Stimulated activated CD4-positive, alpha-beta T cell treated with anti-CD3 and anti-CD28 coated beads, Interleukin-1b, Interleukin-23, amount 100 ng/mL, for 1 hour (primary cell): ENCODE measurements at regions not wholly inside any gene's neighbourhood (a gene's known extent, or its start where the extent isn't known, plus 50 kb on each side); places are given as distances from the start of the nearest gene placed in this dataset.
"Not testable (repeated sequence)": the region's sequence is repeated elsewhere in the genome, so short reads cannot be mapped to it uniquely, and the experiment has no call there.

ENCODE experiments used
- DNase-seq, 2 donors: peaks; one replicate each; pipeline ENCODE4 v3.0.0-alpha.2; 2020; ENCODE audit warnings: low read depth in 2 of 2

DNA sequence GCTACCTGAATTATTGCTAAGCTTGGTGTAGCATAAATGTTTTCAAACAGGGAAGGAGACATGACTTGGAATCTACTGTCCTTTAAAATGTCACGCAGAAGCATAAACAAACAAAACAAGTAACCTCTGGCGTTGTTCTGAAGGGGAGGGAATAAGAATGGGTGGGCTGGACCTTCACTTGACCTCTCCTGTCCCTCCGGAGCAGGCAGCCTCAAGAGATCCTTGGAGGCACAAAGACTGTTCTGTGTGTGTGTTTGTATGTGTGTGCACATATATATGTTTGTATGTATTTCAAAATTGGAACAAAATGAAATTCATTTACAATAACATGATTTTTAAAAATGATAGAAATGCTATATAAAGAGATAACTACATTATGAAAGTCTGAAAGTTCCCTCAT lies 91.3 kb upstream of the DCLK2 start:
- no peak for DNase-seq

DNA sequence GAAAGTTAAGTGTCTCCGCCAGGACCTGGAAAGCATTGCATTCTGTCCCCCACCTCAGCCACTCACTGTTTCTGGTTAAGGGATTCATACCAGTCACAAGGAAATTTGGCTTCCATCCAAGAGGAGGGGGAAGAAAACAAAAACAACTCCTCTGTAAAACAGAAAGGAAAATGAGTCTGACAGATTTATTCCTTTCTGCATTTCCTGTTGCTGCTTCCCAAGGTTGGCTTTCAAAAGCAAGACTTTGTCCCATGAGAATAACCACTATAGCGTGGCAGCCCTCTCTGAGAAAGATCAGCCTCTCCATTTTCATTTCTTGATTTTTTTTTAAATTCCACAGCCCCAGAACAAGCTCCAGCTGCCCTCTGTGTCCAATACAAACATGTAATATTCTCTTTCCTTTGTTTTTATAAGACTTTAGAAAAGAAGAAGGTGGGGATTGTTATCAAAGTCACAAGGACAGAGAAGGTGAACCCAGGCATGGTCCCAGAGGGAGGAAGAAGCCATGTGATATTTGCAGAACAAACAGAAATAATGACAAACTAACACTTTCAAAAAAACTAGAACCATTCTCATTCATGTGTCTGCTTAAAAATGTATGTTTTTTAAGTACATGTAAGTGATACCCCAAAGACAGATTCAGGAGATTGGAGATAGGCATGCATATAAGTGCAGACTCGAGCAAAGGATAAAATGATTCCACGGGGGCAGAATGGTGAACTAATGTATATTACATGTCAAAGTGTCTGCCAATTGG lies 90.7 kb upstream of the DCLK2 start:
- DNase-seq, result no peak

DNA sequence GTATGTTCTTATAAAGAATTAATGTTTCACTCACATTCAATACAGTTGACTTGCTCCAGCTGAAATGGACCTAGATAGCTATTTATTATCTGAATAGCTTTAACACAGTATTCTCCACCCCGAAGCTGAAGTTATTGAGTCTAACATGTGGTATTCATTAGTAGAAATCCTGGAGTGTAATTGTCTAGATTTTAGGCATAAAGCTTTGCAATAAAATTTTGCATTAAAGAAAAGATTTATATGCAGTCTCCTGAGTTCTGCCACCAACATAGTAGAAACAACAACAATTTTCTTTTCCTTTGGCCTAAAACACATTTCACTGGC lies 90.2 kb upstream of the DCLK2 start:
- DNase-seq, result no peak

DNA sequence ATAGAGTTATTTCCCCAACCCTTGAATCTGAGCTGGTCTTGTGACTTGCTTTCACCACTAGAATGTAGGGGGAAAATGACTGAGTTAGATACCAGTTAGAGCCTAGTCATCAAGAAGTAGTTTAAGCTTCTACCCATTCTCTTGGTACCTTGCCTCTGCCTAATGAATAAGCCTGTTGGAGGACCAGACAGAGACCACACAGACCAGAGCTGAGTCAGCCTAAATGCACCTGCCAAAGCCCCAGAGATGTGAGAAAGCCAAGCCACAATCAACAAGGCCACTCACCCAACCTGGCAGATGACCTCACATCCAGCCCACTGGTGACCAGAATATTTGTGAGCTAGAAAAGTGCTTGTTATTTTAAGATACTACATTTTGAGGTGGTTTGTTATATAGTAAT lies 85.2 kb upstream of the DCLK2 start:
- no peak for DNase-seq

DNA sequence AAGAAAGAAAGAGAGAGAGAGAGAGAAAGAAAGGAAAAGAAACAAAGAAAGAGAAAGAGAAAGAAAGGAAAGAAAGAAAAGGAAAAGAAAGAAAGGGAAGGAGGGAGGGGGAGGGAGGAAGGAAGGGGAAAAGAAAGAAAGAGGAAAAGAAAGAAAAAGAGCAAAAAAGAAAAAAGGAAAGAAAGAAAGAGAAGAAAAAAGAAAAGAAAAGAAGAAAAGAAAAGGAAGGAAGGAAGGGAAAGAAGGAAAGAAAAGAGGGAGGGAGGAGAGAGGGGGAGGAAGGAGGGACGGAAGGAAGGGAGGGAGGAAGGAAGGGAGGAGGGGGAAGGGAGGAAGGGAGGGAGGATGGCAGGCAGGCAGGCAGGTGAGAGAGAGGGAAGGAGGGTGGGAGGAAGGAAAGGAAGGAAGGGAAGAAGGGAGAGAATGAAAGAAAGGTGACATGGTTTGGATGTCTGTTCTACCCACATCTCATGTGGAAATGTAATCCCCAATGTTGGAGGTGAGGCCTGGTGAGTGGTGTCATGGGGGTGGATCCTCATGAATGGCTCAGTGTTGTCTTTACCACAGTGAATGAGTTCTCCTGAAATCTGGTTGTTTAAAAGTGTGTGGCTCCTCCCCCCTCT lies 83.0 kb upstream of the DCLK2 start:
- DNase-seq, result no peak

DNA sequence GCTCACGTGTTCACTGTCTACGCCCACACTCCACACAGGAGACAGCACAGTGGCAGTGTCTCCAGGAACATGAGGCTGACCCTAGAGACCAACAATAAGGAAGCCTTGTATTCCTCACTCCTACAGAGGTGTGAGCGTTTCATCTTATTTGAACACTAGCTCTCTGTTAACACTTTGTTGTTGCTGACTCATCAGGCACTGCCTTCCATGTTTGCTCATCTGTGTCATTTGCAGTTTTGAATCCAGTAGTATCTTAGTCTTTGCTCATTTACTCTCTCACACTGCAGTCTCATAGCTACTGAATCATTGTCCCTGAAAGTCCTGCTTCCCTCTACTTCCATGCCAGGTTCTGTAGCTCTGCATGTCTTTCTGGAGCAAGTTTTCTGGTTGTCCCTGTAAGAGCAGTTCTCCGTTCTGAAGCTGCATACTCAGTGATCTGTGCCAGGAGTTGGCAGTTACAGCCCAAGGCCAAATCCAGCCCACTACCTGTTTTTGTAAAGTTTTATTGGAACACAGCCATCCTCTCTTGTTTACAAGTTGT lies 80.3 kb upstream of the DCLK2 start:
- no peak for DNase-seq

DNA sequence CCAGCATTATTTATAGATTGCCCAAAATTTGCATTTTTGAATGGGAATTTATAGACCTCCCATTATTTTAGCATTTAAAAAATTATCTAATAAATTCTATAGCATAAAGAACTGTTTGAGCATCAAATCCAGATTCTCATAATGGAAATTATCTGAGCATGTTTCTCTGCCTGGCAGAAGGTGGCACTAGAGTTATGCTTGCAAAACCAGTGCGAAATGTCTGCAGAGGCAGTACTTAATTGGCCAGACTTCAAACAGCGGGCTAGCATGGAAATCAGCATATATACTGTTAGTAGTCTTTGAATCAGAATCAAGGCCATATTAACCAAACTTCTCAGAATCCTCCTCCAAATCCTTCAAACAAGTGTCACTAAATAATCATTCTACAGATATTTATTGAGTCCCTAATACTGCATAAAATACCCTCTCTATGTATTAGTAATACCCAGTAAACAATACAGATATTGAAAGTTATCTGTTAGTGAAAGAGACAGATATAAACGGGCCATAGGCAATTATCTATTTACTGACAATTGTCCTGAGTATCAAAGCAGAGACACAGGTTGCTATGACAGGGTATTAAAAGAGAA lies 78.7 kb upstream of the DCLK2 start:
- DNase-seq, result no peak

DNA sequence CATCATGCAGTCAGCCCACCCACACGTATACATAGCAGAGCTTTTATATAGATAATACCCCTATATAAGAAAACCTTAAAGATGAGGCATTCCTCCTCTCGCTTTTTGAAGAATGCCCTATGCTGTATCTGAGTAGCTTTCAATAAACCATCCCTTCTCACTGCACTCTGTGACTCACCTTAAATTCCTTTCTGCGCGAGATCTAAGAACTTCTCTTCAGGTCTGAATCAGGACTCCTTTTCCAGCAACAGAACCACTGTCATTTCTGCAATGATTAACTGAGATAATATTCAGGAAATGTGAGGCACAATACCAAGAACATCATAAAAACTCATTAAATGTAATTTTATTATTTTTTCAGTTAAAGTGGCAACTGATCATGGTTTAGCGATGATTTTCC lies 76.4 kb upstream of the DCLK2 start:
- no peak for DNase-seq

DNA sequence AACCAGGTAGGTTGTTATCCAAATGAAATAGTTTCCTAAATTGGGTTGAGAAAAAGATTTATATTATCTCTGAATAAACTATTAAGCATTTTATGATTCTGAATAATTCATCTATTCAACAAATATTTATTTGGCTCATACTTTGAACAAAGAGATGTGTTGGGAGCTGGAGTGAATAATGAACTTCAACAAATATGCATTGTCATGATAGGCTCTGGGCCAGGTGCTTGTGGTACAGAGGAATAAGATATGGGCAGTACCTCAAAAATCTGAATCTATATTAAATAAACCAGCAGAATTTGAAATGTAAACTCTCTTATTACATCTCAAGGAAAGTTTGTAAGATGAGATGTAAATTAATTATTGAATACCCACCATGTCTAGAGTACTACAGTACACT lies 75.7 kb upstream of the DCLK2 start:
- DNase-seq, result no peak

DNA sequence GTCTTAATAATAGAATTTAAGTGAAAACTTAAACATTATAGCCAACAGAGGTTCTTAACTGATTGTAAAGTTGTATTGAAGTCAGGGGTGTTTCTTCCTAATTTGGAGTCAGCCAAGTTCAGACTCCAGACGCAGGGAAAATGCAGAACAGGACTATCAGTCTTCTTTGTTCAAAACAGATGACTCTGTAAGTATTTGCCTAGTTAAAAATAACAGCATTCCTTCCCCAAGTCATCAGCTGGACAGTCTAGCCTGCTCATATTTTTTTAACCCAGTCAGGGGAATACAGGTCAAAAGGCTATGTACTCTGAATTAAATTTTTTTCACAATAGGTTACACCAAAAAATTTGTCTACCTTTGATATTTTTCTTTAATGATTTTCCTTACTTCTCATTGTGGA lies 73.8 kb upstream of the DCLK2 start:
- no peak for DNase-seq

DNA sequence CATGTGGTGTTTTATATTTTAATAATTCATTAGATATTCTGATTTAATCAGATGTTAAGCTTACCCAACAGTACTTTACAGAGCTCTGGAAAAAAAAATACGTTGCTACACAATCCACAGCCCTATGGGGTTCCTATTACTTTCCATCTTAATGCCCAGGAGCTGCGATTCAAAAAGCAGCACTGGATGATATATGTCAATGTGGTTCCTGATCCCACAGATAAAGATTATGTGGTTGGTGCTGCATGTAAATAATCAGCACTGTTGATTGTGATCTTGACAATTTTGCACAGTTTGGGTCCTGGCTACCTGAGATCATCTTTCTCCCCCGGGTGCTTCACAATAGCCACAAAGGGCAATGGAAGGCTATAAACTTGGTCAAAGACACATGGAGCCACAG lies 72.7 kb upstream of the DCLK2 start:
- no peak for DNase-seq

DNA sequence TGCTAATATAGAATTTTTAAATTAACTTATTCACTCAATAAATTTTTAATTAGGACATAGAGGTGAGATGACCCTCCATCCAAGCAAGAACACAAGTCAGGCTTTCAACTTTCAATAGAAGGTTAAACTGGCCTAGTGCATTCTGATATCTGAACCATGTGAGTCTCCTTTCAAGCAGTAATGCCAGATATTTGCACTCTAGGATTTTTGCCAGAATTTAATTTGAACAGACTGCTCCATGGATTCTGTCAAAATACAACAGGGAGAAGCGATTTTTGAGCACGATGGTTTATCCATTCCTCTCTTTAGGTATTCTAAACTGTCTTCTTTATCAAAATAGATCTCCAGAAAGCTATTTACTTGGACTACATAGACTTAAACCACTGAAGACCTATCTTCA lies 72.0 kb upstream of the DCLK2 start:
- DNase-seq, result no peak

DNA sequence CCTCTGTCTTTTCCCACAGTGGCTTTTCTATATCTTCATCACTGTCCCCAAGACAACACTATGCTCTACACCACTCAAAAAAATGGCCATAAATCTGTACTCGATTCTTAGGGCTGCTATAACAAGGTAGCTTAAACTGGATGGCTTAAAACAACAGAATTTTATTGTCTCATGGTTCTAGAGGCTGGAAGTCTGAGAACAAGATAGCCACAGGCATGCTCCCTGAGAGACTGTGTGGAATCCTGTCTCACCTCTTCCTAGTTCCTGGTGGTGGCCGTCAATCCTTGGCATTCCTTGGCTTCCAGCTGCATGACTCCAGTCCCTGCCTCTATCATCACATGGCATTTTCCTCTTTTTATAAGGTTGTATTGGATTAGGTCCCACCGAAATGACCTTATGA lies 70.7 kb upstream of the DCLK2 start:
- DNase-seq, result no peak

DNA sequence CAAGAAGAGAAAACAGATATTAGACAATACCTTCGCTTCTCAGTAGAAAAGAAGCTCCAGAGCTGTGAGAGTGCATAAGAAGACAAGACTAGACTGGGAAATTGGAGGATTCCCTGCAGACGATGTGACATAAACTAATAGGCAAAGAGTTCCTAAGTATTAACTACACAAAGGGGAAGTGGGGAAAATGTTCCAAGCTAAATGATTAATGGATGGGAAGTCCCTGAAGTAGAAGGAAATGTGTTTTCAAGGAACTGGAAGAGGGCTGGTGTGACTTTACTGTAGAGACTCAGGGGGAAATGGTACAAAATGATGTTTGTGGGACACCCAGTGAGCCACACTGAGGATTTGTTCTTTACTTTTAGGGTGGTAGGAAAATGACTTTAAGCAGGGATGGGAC lies 69.7 kb upstream of the DCLK2 start:
- no peak for DNase-seq

DNA sequence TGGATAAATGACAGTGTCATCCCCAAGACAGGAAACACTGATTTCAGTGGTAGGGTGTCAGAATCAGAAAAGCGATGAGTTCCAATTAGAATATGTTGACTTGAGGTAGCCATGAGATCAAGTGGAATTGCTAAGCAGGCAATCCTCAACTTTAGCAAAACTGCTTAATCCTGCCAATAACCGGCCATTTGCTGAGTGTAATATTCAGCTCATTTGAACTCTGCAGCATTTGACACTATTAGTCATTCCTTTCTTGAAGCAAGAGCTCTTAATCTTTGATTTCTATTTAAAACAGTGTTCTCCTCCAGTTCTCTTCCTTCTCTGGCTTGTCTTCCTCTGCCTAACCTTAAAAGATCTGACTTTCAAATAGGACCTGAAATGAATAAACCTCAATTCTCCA lies 68.7 kb upstream of the DCLK2 start:
- DNase-seq, result no peak

DNA sequence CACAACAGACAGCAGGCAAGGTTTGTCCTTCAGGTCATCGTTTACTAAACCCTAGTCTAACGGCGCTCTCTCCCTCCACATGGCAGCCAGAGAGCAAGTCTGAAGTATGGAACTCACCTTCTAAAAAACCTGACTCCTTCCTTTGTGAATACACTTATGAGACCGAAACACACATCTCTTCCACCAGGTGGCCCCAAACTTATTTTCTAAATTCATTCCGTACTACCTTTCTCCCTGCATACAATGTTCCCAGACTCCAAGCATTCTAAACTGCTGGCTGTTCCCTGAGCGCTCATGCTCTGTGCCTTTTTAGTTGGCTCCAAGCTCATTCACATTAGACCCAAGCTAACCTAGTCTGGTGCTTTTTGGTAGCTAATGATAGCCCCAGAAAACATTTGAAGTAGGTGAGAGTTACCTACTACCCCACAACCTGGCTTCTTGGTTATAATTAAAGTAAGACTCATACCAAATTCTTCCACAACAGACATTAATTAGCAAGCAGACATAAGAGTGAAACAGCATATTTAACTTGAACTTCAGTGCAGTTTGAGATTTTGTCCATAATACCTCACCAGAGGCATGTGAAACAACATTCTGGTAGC lies 67.6 kb upstream of the DCLK2 start:
- no peak for DNase-seq

DNA sequence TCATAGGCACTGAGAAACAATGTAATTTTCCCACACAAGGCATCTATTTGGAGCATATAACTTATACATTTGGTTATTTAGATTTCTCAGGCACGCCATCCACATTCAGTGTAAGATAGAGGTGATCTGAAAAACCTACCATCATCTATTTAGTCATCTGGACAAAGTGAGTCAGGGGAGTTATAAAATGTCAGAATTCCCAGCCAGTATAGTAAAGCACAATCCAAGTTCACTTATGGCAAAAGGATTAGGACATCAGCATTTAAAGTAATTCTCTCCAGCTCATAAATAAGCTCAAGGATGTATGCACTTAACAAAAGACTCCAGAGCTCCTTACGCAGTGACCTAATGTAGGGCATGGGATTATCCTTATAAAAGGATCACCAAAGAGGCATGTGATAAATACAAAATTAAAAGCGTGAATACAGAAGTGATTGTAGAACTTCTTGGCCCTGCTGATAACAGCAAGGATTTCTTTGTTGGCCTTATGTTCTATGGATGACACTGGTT lies 65.3 kb upstream of the DCLK2 start:
- DNase-seq, result no peak

DNA sequence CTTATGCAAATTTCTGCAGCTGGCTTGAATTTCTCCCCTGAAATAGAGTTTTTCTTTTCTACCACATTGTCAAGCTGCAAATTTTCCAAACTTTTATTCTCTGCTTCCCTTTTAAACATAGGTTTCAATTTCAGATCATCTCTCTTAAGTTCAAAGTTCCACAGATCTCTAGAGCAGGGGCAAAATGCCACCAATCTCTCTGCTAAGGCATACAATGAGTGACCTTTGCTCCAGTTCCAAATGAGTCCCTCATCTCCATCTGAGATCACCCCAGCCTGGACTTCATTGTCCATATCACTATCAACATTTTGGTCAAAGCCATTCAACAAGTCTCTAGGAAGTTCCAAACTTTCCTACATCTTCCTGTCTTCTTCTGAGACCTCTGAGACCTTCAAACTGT lies 62.3 kb upstream of the DCLK2 start:
- DNase-seq, result not testable (repeated sequence)

DNA sequence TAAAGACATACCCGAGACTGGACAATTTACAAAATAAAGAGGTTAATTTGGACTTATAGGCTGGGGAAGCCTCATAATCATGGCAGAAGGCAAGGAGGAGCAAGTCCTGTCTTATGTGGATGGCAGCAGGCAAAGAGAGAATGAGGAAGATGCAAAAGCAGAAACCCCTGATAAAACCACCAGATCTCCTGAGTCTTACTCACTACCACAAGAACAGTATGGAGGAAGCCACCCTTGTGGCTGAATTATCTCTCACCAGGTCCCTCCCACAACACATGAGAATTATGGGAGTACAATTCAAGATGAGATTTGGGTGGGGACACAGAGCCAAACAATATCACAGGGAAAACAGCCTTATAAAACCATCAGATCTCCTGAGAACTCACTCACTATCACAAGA lies 61.6 kb upstream of the DCLK2 start:
- DNase-seq, result not testable (repeated sequence)

DNA sequence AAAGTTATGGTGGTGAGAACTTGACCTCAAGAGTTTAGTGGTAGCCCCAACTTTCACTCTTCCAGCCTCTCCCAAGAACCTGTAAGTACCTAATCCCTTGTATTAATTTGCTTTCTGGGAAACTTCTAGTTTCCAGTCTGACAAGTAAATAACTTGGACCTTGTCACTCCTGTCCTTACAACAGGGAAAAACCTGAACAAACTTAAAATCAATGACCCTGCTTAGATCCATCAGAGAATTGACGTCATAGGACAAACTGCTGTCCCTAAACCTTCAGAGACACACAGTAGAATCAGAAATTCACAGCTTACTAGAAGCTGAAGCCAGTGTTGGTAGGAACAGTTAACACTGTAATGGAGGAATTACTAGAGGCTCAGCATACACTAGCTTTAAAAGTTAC lies 60.0 kb upstream of the DCLK2 start:
- DNase-seq, result no peak

DNA sequence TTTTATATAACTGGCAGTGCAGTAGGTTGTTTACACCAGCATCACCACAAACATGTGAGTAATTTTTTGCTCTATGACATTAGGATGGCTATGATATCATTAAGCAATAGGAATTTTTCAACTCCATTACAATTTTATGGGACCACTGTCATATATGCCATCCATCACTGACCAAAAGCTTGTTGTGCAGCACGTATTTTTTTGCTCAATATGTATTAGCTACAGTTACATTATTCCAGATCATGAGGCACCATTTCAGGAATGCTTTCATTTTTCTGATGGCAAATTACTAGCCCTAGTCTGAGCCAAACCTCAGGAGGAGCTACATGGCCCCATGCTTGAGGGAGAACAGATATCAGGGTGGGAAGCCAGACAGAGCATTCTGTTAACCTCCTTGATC lies 56.8 kb upstream of the DCLK2 start:
- DNase-seq, result no peak

DNA sequence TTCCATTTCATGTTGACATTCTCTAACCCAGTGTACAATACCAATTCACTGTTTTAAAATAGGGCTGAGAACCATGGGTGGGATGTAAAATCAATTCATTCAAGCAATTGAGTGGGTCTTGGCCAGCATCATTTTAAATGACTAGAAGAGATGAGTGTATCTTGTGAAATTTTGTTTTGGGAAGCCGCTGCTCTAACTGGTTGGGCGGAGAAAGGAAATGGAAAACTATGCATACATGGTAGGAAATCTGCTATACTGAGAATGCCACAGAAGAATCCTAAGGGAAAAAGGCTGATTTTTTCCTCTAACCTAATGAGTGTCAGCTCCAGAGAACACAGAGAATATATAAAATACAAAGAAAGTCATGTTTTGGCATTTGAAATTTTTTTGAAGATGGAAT lies 54.8 kb upstream of the DCLK2 start:
- no peak for DNase-seq

DNA sequence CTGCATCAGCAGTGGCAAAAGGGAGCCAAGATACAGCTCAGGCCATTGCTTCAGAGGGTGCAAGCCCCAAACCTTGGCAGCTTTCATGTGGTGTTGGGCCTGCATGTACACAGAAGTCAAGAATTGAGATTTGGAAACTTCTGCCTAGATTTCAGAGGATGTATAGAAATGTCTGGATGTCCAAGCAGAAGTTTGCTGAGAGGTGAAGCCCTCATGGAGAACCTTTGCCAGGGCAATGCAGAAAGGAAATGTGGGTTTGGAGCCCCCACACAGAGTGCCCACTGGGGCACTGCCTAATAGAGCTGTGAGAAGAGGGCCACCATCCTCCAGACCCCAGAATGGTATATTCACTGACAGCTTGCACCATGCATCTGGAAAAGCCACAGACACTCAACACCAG lies 51.3 kb upstream of the DCLK2 start:
- DNase-seq, result not testable (repeated sequence)
